ENCODE measurements at regions not wholly inside any gene's neighbourhood (a gene's known extent, or its start where the extent isn't known, plus 50 kb on each side); places are given as distances from the start of the nearest gene placed in this dataset.

- TF ChIP-seq POLR2A (IDR thresholded peaks at IDR 0.05): no peak
- no peak for TF ChIP-seq CTCF (IDR thresholded peaks at IDR 0.05)
Measured at GRCh38 chr3:6747017-6747416, 113.9 kb upstream of the GRM7 start.

Data from Peyer's patch (tissue), 4 donors.